GM23338 (cell line): ENCODE measurements at regions not wholly inside any gene's neighbourhood (a gene's known extent, or its start where the extent isn't known, plus 50 kb on each side); places are given as distances from the start of the nearest gene placed in this dataset.

Experiments used
- ATAC-seq: fragments of 200-7000 bp; cut with Tn5 transposase; 3 replicates; pipeline ENCODE4 v1.9.1; 2020
- DNase-seq: peaks from one replicate; pipeline ENCODE4 v3.0.0-alpha.2; 2015; ENCODE audit warnings: low spot score
- H2AFZ ChIP-seq: fragments of 200-600 bp; sonication (generic); 2 replicates; pipeline ENCODE4 v1.8.0; 2016; ENCODE audit warnings: antibody characterized with exemption, mild to moderate bottlenecking, moderate library complexity
- H3F3A ChIP-seq: fragments of 200-600 bp; sonication (generic); replicated peaks from 2 replicates; pipeline ENCODE4 v1.8.0; 2017; ENCODE audit warnings: antibody characterized with exemption, mixed run types, low read depth
- H3K27ac ChIP-seq: fragments of 200-600 bp; sonication (generic); 2 replicates; pipeline ENCODE4 v1.6.1; 2016; ENCODE audit warnings: low read depth
- H3K27me3 ChIP-seq: fragments of 200-600 bp; sonication (generic); 2 replicates; pipeline ENCODE4 v1.8.0; 2016; ENCODE audit warnings: mild to moderate bottlenecking, mixed run types, moderate library complexity; ENCODE audit not compliant: insufficient read depth
- H3K36me3 ChIP-seq: fragments of 200-600 bp; sonication (generic); 2 replicates; pipeline ENCODE4 v1.8.0; 2016; ENCODE audit warnings: mild to moderate bottlenecking; ENCODE audit not compliant: insufficient read depth
- H3K4me1 ChIP-seq: fragments of 200-600 bp; sonication (generic); 2 replicates; pipeline ENCODE4 v1.8.0; 2016; ENCODE audit warnings: mild to moderate bottlenecking, moderate library complexity; ENCODE audit not compliant: insufficient read depth
- H3K4me2 ChIP-seq: fragments of 200-600 bp; sonication (generic); 2 replicates; pipeline ENCODE4 v1.7.1; 2017; ENCODE audit warnings: mixed run types
- H3K4me3 ChIP-seq: fragments of 200-600 bp; sonication (generic); 2 replicates; pipeline ENCODE4 v1.6.1; 2016; ENCODE audit warnings: mixed run types
- H3K79me2 ChIP-seq: fragments of 200-600 bp; sonication (generic); replicated peaks from 2 replicates; pipeline ENCODE4 v1.8.0; 2017; ENCODE audit warnings: mild to moderate bottlenecking; ENCODE audit not compliant: insufficient read depth
- H3K9me2 ChIP-seq: fragments of 200-600 bp; sonication (generic); 2 replicates; pipeline ENCODE4 v1.8.0; 2017; ENCODE audit not compliant: insufficient read depth
- H4K20me1 ChIP-seq: fragments of 200-600 bp; sonication (generic); replicated peaks from 2 replicates; pipeline ENCODE4 v1.8.0; 2017; ENCODE audit warnings: mild to moderate bottlenecking; ENCODE audit not compliant: insufficient read depth
- H3K27ac Mint-ChIP-seq: 2 replicates; pipeline ENCODE4 v1.8.0; 2020; ENCODE audit warnings: inconsistent platforms, mild to moderate bottlenecking, moderate library complexity, mixed read lengths
- H3K27me3 Mint-ChIP-seq: 3 replicates; pipeline ENCODE4 v1.8.0; 2022; ENCODE audit warnings: low read depth, mild to moderate bottlenecking, moderate library complexity, mixed read lengths, inconsistent platforms; ENCODE audit not compliant: insufficient read depth, poor library complexity
- H3K36me3 Mint-ChIP-seq: 3 replicates; pipeline ENCODE4 v1.8.0; 2021; ENCODE audit warnings: low read depth, mild to moderate bottlenecking, inconsistent platforms, moderate library complexity, mixed read lengths
- H3K4me1 Mint-ChIP-seq: 3 replicates; pipeline ENCODE4 v1.8.0; 2020; ENCODE audit warnings: mild to moderate bottlenecking, inconsistent platforms, mixed read lengths
- H3K4me3 Mint-ChIP-seq: 3 replicates; pipeline ENCODE4 v1.8.0; 2021; ENCODE audit warnings: moderate library complexity, mild to moderate bottlenecking, inconsistent platforms, mixed read lengths
- H3K9me3 Mint-ChIP-seq: 3 replicates; pipeline ENCODE4 v1.8.0; 2020; ENCODE audit warnings: moderate library complexity, mild to moderate bottlenecking, inconsistent platforms, mixed read lengths
- CREB1 ChIP-seq: fragments of 250-450 bp; sonication (Bioruptor Pico); IDR thresholded peaks from 2 replicates; pipeline ENCODE4 v1.5.0; 2020; ENCODE audit warnings: low read depth, mild to moderate bottlenecking, moderate library complexity
- CTCF ChIP-seq, 2 experiments: fragments of 200-600 bp in 1 of 2; sonication (generic) in 1 of 2; conservative IDR thresholded peaks; 2 replicates each; pipeline versions ENCODE4 v1.5.1 to v1.6.1; 2016 to 2017; ENCODE audit warnings: antibody characterized with exemption in 2 of 2, low read depth in 2 of 2, mild to moderate bottlenecking in 2 of 2, moderate library complexity in 1 of 2
- EZH2 ChIP-seq: fragments of 200-600 bp; sonication (generic); IDR thresholded peaks from one replicate; pipeline ENCODE4 v1.8.0; 2017; ENCODE audit warnings: antibody characterized with exemption, mild to moderate bottlenecking, low read depth; ENCODE audit not compliant: unreplicated experiment
- EZH2phosphoT487 ChIP-seq: fragments of 200-600 bp; sonication (generic); IDR thresholded peaks from one replicate; pipeline ENCODE4 v1.8.1; 2018; ENCODE audit warnings: antibody characterized with exemption; ENCODE audit not compliant: unreplicated experiment
- JUNB ChIP-seq: IDR thresholded peaks from one replicate; pipeline ENCODE4 v1.6.1; 2016; ENCODE audit warnings: antibody characterized with exemption; ENCODE audit not compliant: unreplicated experiment
- NANOG ChIP-seq: IDR thresholded peaks from 2 replicates; pipeline ENCODE4 v1.6.1; 2016; ENCODE audit warnings: antibody characterized with exemption, borderline replicate concordance
- POLR2AphosphoS5 ChIP-seq: IDR thresholded peaks from 2 replicates; pipeline ENCODE4 v1.6.1; 2016; ENCODE audit warnings: antibody characterized with exemption, low read depth
- STAT1 ChIP-seq: IDR thresholded peaks from one replicate; pipeline ENCODE4 v1.6.1; 2016; ENCODE audit warnings: antibody characterized with exemption; ENCODE audit not compliant: unreplicated experiment
- ZNF114 ChIP-seq: fragments of 250-450 bp; sonication (Bioruptor Pico); IDR thresholded peaks from 2 replicates; pipeline ENCODE4 v1.5.0; 2020; ENCODE audit warnings: mild to moderate bottlenecking, moderate library complexity
- ZNF331 ChIP-seq: fragments of 250-450 bp; sonication (Bioruptor Pico); IDR thresholded peaks from 2 replicates; pipeline ENCODE4 v1.5.0; 2020; ENCODE audit warnings: low read depth, mild to moderate bottlenecking, moderate library complexity
- TF ChIP-seq, protein P1 (sequence below): IDR thresholded peaks from 2 replicates; pipeline ENCODE4 v1.6.1; 2016; ENCODE audit warnings: antibody characterized with exemption
- TF ChIP-seq, protein P2 (sequence below): fragments of 250-450 bp; sonication (Bioruptor Pico); IDR thresholded peaks from 2 replicates; pipeline ENCODE4 v1.5.0; 2020; ENCODE audit warnings: mild to moderate bottlenecking, moderate library complexity
- TF ChIP-seq, protein P3 (sequence below): IDR thresholded peaks from one replicate; pipeline ENCODE4 v1.6.1; 2018; ENCODE audit warnings: antibody characterized with exemption; ENCODE audit not compliant: unreplicated experiment

- Mint-ChIP-seq H3K27ac (no peak overlapping the region), H3K36me3 (no peaks in the 10 kb centered on the region), H3K9me3 (no peaks in the 10 kb centered on the region), H3K27me3 (no peaks in the 10 kb centered on the region), H3K4me1 (no peaks in the 10 kb centered on the region), H3K4me3 (no peak overlapping the region)
- H3F3A ChIP-seq = no peaks in the 10 kb centered on the region
- no peak overlapping the region for H2AFZ ChIP-seq
- TF ChIP-seq JUNB = no peak
- TF ChIP-seq CREB1 (CRISPR knock-in tag) = no peak
- TF ChIP-seq, protein P1, sequence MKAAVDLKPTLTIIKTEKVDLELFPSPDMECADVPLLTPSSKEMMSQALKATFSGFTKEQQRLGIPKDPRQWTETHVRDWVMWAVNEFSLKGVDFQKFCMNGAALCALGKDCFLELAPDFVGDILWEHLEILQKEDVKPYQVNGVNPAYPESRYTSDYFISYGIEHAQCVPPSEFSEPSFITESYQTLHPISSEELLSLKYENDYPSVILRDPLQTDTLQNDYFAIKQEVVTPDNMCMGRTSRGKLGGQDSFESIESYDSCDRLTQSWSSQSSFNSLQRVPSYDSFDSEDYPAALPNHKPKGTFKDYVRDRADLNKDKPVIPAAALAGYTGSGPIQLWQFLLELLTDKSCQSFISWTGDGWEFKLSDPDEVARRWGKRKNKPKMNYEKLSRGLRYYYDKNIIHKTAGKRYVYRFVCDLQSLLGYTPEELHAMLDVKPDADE = no peak
- TF ChIP-seq, protein P2, sequence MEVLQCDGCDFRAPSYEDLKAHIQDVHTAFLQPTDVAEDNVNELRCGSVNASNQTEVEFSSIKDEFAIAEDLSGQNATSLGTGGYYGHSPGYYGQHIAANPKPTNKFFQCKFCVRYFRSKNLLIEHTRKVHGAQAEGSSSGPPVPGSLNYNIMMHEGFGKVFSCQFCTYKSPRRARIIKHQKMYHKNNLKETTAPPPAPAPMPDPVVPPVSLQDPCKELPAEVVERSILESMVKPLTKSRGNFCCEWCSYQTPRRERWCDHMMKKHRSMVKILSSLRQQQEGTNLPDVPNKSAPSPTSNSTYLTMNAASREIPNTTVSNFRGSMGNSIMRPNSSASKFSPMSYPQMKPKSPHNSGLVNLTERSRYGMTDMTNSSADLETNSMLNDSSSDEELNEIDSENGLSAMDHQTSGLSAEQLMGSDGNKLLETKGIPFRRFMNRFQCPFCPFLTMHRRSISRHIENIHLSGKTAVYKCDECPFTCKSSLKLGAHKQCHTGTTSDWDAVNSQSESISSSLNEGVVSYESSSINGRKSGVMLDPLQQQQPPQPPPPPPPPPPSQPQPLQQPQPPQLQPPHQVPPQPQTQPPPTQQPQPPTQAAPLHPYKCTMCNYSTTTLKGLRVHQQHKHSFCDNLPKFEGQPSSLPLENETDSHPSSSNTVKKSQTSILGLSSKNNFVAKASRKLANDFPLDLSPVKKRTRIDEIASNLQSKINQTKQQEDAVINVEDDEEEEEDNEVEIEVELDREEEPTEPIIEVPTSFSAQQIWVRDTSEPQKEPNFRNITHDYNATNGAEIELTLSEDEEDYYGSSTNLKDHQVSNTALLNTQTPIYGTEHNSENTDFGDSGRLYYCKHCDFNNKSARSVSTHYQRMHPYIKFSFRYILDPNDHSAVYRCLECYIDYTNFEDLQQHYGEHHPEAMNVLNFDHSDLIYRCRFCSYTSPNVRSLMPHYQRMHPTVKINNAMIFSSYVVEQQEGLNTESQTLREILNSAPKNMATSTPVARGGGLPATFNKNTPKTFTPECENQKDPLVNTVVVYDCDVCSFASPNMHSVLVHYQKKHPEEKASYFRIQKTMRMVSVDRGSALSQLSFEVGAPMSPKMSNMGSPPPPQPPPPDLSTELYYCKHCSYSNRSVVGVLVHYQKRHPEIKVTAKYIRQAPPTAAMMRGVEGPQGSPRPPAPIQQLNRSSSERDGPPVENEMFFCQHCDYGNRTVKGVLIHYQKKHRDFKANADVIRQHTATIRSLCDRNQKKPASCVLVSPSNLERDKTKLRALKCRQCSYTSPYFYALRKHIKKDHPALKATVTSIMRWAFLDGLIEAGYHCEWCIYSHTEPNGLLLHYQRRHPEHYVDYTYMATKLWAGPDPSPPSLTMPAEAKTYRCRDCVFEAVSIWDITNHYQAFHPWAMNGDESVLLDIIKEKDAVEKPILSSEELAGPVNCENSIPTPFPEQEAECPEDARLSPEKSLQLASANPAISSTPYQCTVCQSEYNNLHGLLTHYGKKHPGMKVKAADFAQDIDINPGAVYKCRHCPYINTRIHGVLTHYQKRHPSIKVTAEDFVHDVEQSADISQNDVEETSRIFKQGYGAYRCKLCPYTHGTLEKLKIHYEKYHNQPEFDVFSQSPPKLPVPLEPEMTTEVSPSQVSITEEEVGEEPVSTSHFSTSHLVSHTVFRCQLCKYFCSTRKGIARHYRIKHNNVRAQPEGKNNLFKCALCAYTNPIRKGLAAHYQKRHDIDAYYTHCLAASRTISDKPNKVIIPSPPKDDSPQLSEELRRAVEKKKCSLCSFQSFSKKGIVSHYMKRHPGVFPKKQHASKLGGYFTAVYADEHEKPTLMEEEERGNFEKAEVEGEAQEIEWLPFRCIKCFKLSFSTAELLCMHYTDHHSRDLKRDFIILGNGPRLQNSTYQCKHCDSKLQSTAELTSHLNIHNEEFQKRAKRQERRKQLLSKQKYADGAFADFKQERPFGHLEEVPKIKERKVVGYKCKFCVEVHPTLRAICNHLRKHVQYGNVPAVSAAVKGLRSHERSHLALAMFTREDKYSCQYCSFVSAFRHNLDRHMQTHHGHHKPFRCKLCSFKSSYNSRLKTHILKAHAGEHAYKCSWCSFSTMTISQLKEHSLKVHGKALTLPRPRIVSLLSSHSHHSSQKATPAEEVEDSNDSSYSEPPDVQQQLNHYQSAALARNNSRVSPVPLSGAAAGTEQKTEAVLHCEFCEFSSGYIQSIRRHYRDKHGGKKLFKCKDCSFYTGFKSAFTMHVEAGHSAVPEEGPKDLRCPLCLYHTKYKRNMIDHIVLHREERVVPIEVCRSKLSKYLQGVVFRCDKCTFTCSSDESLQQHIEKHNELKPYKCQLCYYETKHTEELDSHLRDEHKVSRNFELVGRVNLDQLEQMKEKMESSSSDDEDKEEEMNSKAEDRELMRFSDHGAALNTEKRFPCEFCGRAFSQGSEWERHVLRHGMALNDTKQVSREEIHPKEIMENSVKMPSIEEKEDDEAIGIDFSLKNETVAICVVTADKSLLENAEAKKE (CRISPR knock-in tag) = no peak
- TF ChIP-seq EZH2phosphoT487 = no peak
- TF ChIP-seq CTCF (conservative IDR thresholded peaks at IDR 0.05; ENCODE audit: low read depth in 2 of 2) = no peak
- no peak for TF ChIP-seq NANOG
- no peak for TF ChIP-seq ZNF331 (CRISPR knock-in tag)
- no peak for TF ChIP-seq STAT1
- TF ChIP-seq POLR2AphosphoS5 = no peak
- TF ChIP-seq, protein P3, sequence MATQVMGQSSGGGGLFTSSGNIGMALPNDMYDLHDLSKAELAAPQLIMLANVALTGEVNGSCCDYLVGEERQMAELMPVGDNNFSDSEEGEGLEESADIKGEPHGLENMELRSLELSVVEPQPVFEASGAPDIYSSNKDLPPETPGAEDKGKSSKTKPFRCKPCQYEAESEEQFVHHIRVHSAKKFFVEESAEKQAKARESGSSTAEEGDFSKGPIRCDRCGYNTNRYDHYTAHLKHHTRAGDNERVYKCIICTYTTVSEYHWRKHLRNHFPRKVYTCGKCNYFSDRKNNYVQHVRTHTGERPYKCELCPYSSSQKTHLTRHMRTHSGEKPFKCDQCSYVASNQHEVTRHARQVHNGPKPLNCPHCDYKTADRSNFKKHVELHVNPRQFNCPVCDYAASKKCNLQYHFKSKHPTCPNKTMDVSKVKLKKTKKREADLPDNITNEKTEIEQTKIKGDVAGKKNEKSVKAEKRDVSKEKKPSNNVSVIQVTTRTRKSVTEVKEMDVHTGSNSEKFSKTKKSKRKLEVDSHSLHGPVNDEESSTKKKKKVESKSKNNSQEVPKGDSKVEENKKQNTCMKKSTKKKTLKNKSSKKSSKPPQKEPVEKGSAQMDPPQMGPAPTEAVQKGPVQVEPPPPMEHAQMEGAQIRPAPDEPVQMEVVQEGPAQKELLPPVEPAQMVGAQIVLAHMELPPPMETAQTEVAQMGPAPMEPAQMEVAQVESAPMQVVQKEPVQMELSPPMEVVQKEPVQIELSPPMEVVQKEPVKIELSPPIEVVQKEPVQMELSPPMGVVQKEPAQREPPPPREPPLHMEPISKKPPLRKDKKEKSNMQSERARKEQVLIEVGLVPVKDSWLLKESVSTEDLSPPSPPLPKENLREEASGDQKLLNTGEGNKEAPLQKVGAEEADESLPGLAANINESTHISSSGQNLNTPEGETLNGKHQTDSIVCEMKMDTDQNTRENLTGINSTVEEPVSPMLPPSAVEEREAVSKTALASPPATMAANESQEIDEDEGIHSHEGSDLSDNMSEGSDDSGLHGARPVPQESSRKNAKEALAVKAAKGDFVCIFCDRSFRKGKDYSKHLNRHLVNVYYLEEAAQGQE = no peak
- TF ChIP-seq EZH2 = no peak
- no peak for TF ChIP-seq ZNF114 (CRISPR knock-in tag)
- H3K27ac ChIP-seq = no peak overlapping the region
- H4K20me1 ChIP-seq = no peaks in the 10 kb centered on the region
- DNase-seq (no peak), ATAC-seq (no peak)
- no peaks in the 10 kb centered on the region for H3K27me3 ChIP-seq
- H3K4me1 ChIP-seq = no peaks in the 10 kb centered on the region
- H3K4me3 ChIP-seq = no peak overlapping the region
- no peaks in the 10 kb centered on the region for H3K9me2 ChIP-seq
- H3K36me3 ChIP-seq = no peaks in the 10 kb centered on the region
- no peak overlapping the region for H3K4me2 ChIP-seq
- H3K79me2 ChIP-seq = no peaks in the 10 kb centered on the region
Measured at GRCh38 chr16:64364894-64365293, 757.0 kb downstream of the CDH11 start.
